Thyroid gland (tissue), 4 donors: ENCODE measurements at regions not wholly inside any gene's neighbourhood (a gene's known extent, or its start where the extent isn't known, plus 50 kb on each side); places are given as distances from the start of the nearest gene placed in this dataset.
"Not testable (repeated sequence)": the region's sequence is repeated elsewhere in the genome, so short reads cannot be mapped to it uniquely, and the experiment has no call there.

Experiments
- CTCF ChIP-seq, 6 experiments: fragments of 200-600 bp in 3 of 6; fragments of 450-650 bp in 3 of 6; sonication (generic) in 3 of 6; IDR thresholded peaks; one replicate each; pipeline ENCODE4 v1.5.1; 2016 to 2019; ENCODE audit warnings: antibody characterized with exemption in 6 of 6, mild to moderate bottlenecking in 2 of 6, inconsistent platforms in 1 of 6, moderate library complexity in 1 of 6
- POLR2A ChIP-seq, 2 donors: fragments of 450-650 bp; IDR thresholded peaks; one replicate each; pipeline ENCODE4 v1.6.1; 2017; ENCODE audit warnings: antibody characterized with exemption in 2 of 2, mild to moderate bottlenecking in 2 of 2, moderate library complexity in 1 of 2

- not testable (repeated sequence) for TF ChIP-seq CTCF, POLR2A (IDR thresholded peaks at IDR 0.05)
These were observed 955.9 kb upstream of the FAT3 start for GRCh38 chr11:91268512-91269295.
